HEK293T (cell line): ENCODE measurements at regions not wholly inside any gene's neighbourhood (a gene's known extent, or its start where the extent isn't known, plus 50 kb on each side); places are given as distances from the start of the nearest gene placed in this dataset.

Source experiments
- BHLHE40 ChIP-seq: fragments of 450-650 bp; IDR thresholded peaks from 2 replicates; pipeline ENCODE4 v1.6.1; 2016; ENCODE audit warnings: mild to moderate bottlenecking, moderate library complexity, borderline replicate concordance
- CTBP1 ChIP-seq: fragments of 450-650 bp; IDR thresholded peaks from 2 replicates; pipeline ENCODE4 v1.6.1; 2016; ENCODE audit warnings: borderline replicate concordance
- FOXK2 ChIP-seq: fragments of 450-650 bp; IDR thresholded peaks from 2 replicates; pipeline ENCODE4 v1.6.1; 2016; ENCODE audit warnings: mild to moderate bottlenecking
- NFRKB ChIP-seq: fragments of 450-650 bp; IDR thresholded peaks from 2 replicates; pipeline ENCODE4 v1.6.1; 2016; ENCODE audit warnings: mild to moderate bottlenecking, moderate library complexity
- SUZ12 ChIP-seq: fragments of 450-650 bp; IDR thresholded peaks from 2 replicates; pipeline ENCODE4 v1.6.1; 2016; ENCODE audit warnings: mild to moderate bottlenecking

DNA sequence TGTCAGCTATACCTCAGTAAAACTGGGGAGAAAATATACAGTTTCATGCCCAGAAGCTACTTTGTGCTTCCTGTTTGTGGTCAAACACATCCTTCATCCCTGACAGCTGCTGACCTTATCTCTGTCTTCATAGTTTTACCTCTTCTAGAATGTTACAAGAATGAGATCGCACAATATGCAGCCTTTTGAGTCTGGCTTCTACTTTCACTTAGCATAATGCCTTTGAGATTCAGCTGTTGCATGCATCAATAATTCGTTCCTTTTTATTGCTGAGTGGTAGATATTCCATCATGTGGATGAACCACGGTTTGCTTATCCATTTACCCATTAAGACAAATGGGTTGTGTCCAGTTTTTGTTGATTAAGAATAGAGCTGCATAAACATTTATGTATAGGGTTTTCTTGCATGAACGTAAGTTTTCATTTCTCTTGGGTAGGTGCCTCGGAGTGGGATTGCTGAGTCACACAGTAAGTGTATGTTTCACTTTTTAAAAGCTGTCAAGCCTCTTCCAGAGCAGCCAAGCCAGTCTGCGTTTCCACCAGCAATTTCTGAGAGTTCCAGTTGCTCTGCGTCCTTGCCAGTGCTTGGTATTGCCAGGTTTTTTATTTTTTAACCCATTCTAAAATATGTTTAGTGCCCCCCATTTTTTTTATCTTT is 86.6 kb upstream of the PAX1 start:
- TF ChIP-seq SUZ12 (no peak), NFRKB (no peak), BHLHE40 (no peak), FOXK2 (no peak), CTBP1 (no peak)
